ENCODE measurements at regions not wholly inside any gene's neighbourhood (a gene's known extent, or its start where the extent isn't known, plus 50 kb on each side); places are given as distances from the start of the nearest gene placed in this dataset.

GRCh38 chr6:112717401-112717800 is 370.3 kb downstream of the RFPL4B start:
- no peak for TF ChIP-seq CTCF (IDR thresholded peaks at IDR 0.05; ENCODE audit: low read depth, low read length)
- no peak overlapping the region for H3K4me3 ChIP-seq (ENCODE audit: low read depth, low read length)

GRCh38 chr6:112717856-112718255 is 370.7 kb downstream of the RFPL4B start:
- TF ChIP-seq CTCF (IDR thresholded peaks at IDR 0.05; ENCODE audit: low read depth, low read length) = no peak
- no peak overlapping the region for H3K4me3 ChIP-seq (ENCODE audit: low read depth, low read length)

- H3K4me3 ChIP-seq (ENCODE audit: low read depth, low read length) = no peak overlapping the region
- TF ChIP-seq CTCF (IDR thresholded peaks at IDR 0.05; ENCODE audit: low read depth, low read length) = no peak
These were observed 378.5 kb downstream of the RFPL4B start for GRCh38 chr6:112725541-112726085.

- no peak for TF ChIP-seq CTCF (IDR thresholded peaks at IDR 0.05; ENCODE audit: low read depth, low read length)
- no peak overlapping the region for H3K4me3 ChIP-seq (ENCODE audit: low read depth, low read length)
These were observed 388.0 kb downstream of the RFPL4B start for GRCh38 chr6:112735129-112735528.

- H3K4me3 ChIP-seq (ENCODE audit: low read depth, low read length) = no peak overlapping the region
- no peak for TF ChIP-seq CTCF (IDR thresholded peaks at IDR 0.05; ENCODE audit: low read depth, low read length)
These were observed 392.6 kb downstream of the RFPL4B start for GRCh38 chr6:112739766-112740165.

- no peak for TF ChIP-seq CTCF (IDR thresholded peaks at IDR 0.05; ENCODE audit: low read depth, low read length)
- no peak overlapping the region for H3K4me3 ChIP-seq (ENCODE audit: low read depth, low read length)
These were observed 396.2 kb downstream of the RFPL4B start for GRCh38 chr6:112743323-112743722.

- H3K4me3 ChIP-seq (ENCODE audit: low read depth, low read length) = no peak overlapping the region
- TF ChIP-seq CTCF (IDR thresholded peaks at IDR 0.05; ENCODE audit: low read depth, low read length) = no peak
These were observed 397.7 kb downstream of the RFPL4B start for GRCh38 chr6:112744827-112745226.
